ENCODE measurements at regions not wholly inside any gene's neighbourhood (a gene's known extent, or its start where the extent isn't known, plus 50 kb on each side); places are given as distances from the start of the nearest gene placed in this dataset.
A peak's percentile ranks its signal among the peaks of the same experiment; 100 is the strongest.

GRCh38 chr13:21925720-21926119 is 254.8 kb downstream of the FGF9 start:
- no peak overlapping the region for H3K4me3 Mint-ChIP-seq

More at GRCh38 chr13:21925720-21926119, 254.8 kb downstream of the FGF9 start:
- Histone ChIP-seq H3K79me2 (ENCODE audit: insufficient read depth, low read length) (no peaks in the 10 kb centered on the region), H2AFZ (ENCODE audit: low read length) (no peak overlapping the region), H3K18ac (ENCODE audit: insufficient read length, low read depth, low read length) (peak overlapping the region; percentile 45), H3K27ac (ENCODE audit: insufficient read length, low read depth, low read length) (peak overlapping the region; percentile 90), H3K79me1 (ENCODE audit: insufficient read depth, low read depth, low read length, poor library complexity, severe bottlenecking) (no peaks in the 10 kb centered on the region), H3K4me1 (ENCODE audit: insufficient read depth, low read length) (peaks cover 15% of the 10 kb centered on the region), H3K23me2 (ENCODE audit: insufficient read length, low read depth, low read length, poor library complexity, severe bottlenecking) (no peaks in the 10 kb centered on the region), H3T11ph (ENCODE audit: low read length) (no peak overlapping the region), H3K4ac (ENCODE audit: low read depth, low read length) (no peak overlapping the region), H3K27me3 (ENCODE audit: insufficient read depth, low read length) (no peaks in the 10 kb centered on the region), H3K4me2 (ENCODE audit: insufficient read depth, insufficient read length, low read length) (no peak overlapping the region), H2BK12ac (ENCODE audit: insufficient read length, low read depth, low read length) (no peak overlapping the region), H2AK5ac (ENCODE audit: insufficient read length, low read length) (no peak overlapping the region), H2BK5ac (ENCODE audit: insufficient read length, low read length) (peak overlapping the region; percentile 66), H3K9me3 (ENCODE audit: control insufficient read depth, low read depth, low read length) (no peaks in the 10 kb centered on the region), H4K8ac (replicated peaks; ENCODE audit: insufficient read length, low read depth, low read length) (no peak overlapping the region), H4K91ac (ENCODE audit: insufficient read length, low read depth, low read length) (peak overlapping the region; percentile 74), H4K5ac (ENCODE audit: insufficient read length, low read depth, low read length) (no peak overlapping the region), H3K23ac (ENCODE audit: insufficient read length, low read depth, low read length) (no peak overlapping the region), H3K9ac (ENCODE audit: extremely low read depth, insufficient read length, low read length) (no peak overlapping the region), H3K14ac (ENCODE audit: insufficient read depth, low read length) (no peak overlapping the region), H4K20me1 (ENCODE audit: control insufficient read depth, insufficient read depth, insufficient read length) (no peaks in the 10 kb centered on the region), H3K56ac (ENCODE audit: insufficient read length, low read depth, low read length) (no peak overlapping the region), H2BK15ac (ENCODE audit: low read depth, low read length) (no peak overlapping the region), H2BK120ac (ENCODE audit: low read depth, low read length, poor library complexity, severe bottlenecking) (no peak overlapping the region), H2BK20ac (ENCODE audit: low read depth, low read length, poor library complexity, severe bottlenecking) (no peak overlapping the region)
- TF ChIP-seq CTCF (conservative IDR thresholded peaks at IDR 0.05), result no peak
- H3K27ac Mint-ChIP-seq, result peak overlapping the region in 1 of 3 experiments; percentile 58; a peak in 5 of 7 replicates
- H3K9me3 Mint-ChIP-seq, result peaks cover 3 to 12% of the 10 kb centered on the region in 2 experiments; a peak in 4 of 5 replicates
- no CpG with 5 or more reads among the region's 6 CpGs for WGBS (ENCODE audit: extremely low coverage, insufficient read length, low lambda C conversion rate)
- H3K4me1 Mint-ChIP-seq, result peaks cover 31 to 47% of the 10 kb centered on the region in 2 experiments
- peaks cover 3 to 7% (median 7%) of the 10 kb centered on the region in 3 experiments; a peak in 4 of 7 replicates for H3K36me3 Mint-ChIP-seq (ENCODE audit: insufficient read depth in 1 of 3, low read depth in 3 of 3)
- DNase-seq, result peak; percentile 61
- peaks cover 4% of the 10 kb centered on the region for H3K27me3 Mint-ChIP-seq (ENCODE audit: low read depth)
